ENCODE measurements at regions not wholly inside any gene's neighbourhood (a gene's known extent, or its start where the extent isn't known, plus 50 kb on each side); places are given as distances from the start of the nearest gene placed in this dataset.

GRCh38 chr13:22482496-22483000 lies 698.2 kb upstream of the SGCG start:
- Histone ChIP-seq H3K14ac (ENCODE audit: insufficient read depth, low read length) (no peak overlapping the region), H4K5ac (ENCODE audit: insufficient read length, low read depth, low read length) (no peak overlapping the region), H2BK15ac (ENCODE audit: low read depth, low read length) (no peak overlapping the region), H3T11ph (ENCODE audit: low read length) (no peak overlapping the region), H2BK5ac (ENCODE audit: insufficient read length, low read length) (no peak overlapping the region), H3K9ac (ENCODE audit: extremely low read depth, insufficient read length, low read length) (no peak overlapping the region), H3K18ac (ENCODE audit: insufficient read length, low read depth, low read length) (no peak overlapping the region), H3K27me3 (ENCODE audit: insufficient read depth, low read length) (no peaks in the 10 kb centered on the region), H3K4me1 (ENCODE audit: insufficient read depth, low read length) (no peaks in the 10 kb centered on the region), H3K23me2 (ENCODE audit: insufficient read length, low read depth, low read length, poor library complexity, severe bottlenecking) (no peaks in the 10 kb centered on the region), H3K4me2 (ENCODE audit: insufficient read depth, insufficient read length, low read length) (no peak overlapping the region), H2BK20ac (ENCODE audit: low read depth, low read length, poor library complexity, severe bottlenecking) (no peak overlapping the region), H2AK5ac (ENCODE audit: insufficient read length, low read length) (no peak overlapping the region), H4K91ac (ENCODE audit: insufficient read length, low read depth, low read length) (no peak overlapping the region), H4K8ac (replicated peaks; ENCODE audit: insufficient read length, low read depth, low read length) (no peak overlapping the region), H2AFZ (ENCODE audit: low read length) (no peak overlapping the region), H2BK12ac (ENCODE audit: insufficient read length, low read depth, low read length) (no peak overlapping the region), H3K27ac (ENCODE audit: insufficient read length, low read depth, low read length) (no peak overlapping the region), H2BK120ac (ENCODE audit: low read depth, low read length, poor library complexity, severe bottlenecking) (no peak overlapping the region), H4K20me1 (ENCODE audit: control insufficient read depth, insufficient read depth, insufficient read length) (no peaks in the 10 kb centered on the region), H3K23ac (ENCODE audit: insufficient read length, low read depth, low read length) (no peak overlapping the region), H3K56ac (ENCODE audit: insufficient read length, low read depth, low read length) (no peak overlapping the region), H3K9me3 (ENCODE audit: control insufficient read depth, low read depth, low read length) (no peaks in the 10 kb centered on the region), H3K79me1 (ENCODE audit: insufficient read depth, low read depth, low read length, poor library complexity, severe bottlenecking) (no peaks in the 10 kb centered on the region), H3K4ac (ENCODE audit: low read depth, low read length) (no peak overlapping the region), H3K79me2 (ENCODE audit: insufficient read depth, low read length) (no peaks in the 10 kb centered on the region)
- Mint-ChIP-seq H3K27me3 (ENCODE audit: low read depth) (no peaks in the 10 kb centered on the region), H3K4me1 (no peaks in the 10 kb centered on the region), H3K4me3 (no peak overlapping the region), H3K27ac (no peak overlapping the region), H3K36me3 (ENCODE audit: insufficient read depth in 1 of 3, low read depth in 3 of 3) (no peaks in the 10 kb centered on the region), H3K9me3 (peaks cover 2 to 5% of the 10 kb centered on the region in 2 experiments; a peak in 3 of 5 replicates)
- no peak for TF ChIP-seq CTCF (conservative IDR thresholded peaks at IDR 0.05)
- no peak for DNase-seq
- WGBS (ENCODE audit: extremely low coverage, insufficient read length, low lambda C conversion rate) = no CpG with 5 or more reads among the region's 2 CpGs
